ENCODE measurements at regions not wholly inside any gene's neighbourhood (a gene's known extent, or its start where the extent isn't known, plus 50 kb on each side); places are given as distances from the start of the nearest gene placed in this dataset.

DNA sequence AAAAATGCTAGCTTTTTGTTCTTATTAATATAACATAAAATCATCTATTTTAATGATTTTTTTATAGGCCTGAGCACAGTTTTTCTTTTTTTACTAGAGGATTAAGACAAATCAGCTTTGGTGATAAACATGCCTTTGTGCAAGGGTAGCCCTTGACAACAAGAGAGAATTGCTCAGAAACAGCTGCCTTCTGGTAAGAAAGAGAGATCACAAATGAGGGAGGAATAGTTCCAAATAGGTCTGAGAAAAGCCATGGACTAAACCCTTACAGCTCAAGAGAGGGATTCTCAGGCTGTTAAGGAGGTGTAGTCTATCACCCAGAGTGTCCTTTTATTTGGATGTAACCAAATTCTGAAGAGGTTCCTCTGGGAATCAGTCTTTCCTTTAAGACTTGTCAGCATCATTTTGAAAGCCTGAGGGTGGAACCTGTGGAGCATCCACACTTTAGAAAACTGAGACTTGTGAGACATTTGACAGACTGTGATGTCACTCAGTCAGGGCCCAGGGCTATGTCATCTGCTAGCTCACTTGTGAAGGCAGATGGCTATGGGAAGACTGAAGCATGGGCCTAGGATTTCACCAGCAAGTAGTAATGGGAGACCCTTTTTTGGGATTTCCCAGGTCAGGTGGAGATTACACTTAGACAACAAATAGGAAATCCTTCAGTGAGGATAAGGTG, 102.9 kb upstream of the KCNAB1 start:
- TF ChIP-seq, protein P1, sequence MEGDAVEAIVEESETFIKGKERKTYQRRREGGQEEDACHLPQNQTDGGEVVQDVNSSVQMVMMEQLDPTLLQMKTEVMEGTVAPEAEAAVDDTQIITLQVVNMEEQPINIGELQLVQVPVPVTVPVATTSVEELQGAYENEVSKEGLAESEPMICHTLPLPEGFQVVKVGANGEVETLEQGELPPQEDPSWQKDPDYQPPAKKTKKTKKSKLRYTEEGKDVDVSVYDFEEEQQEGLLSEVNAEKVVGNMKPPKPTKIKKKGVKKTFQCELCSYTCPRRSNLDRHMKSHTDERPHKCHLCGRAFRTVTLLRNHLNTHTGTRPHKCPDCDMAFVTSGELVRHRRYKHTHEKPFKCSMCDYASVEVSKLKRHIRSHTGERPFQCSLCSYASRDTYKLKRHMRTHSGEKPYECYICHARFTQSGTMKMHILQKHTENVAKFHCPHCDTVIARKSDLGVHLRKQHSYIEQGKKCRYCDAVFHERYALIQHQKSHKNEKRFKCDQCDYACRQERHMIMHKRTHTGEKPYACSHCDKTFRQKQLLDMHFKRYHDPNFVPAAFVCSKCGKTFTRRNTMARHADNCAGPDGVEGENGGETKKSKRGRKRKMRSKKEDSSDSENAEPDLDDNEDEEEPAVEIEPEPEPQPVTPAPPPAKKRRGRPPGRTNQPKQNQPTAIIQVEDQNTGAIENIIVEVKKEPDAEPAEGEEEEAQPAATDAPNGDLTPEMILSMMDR (conservative IDR thresholded peaks at IDR 0.05; ENCODE audit: low read length) = no peak
- TF ChIP-seq EZH2phosphoT487 (IDR thresholded peaks at IDR 0.05; ENCODE audit: borderline replicate concordance, low read depth, low read length) = no peak

Data from OCI-LY7 (cell line).